ENCODE measurements at regions not wholly inside any gene's neighbourhood (a gene's known extent, or its start where the extent isn't known, plus 50 kb on each side); places are given as distances from the start of the nearest gene placed in this dataset.

- H3K4me1 Mint-ChIP-seq: no peaks in the 10 kb centered on the region
Observed at GRCh38 chr11:116513278-116513823, 259.4 kb downstream of the BUD13 start.

GRCh38 chr11:116512841-116513240 lies 259.9 kb downstream of the BUD13 start:
- H3K36me3 Mint-ChIP-seq (ENCODE audit: low read depth): peaks cover 2% of the 10 kb centered on the region

More at GRCh38 chr11:116513278-116513823, 259.4 kb downstream of the BUD13 start:
- DNase-seq (no peak), ATAC-seq (no peak)
- Mint-ChIP-seq H3K27ac (no peak overlapping the region), H3K4me3 (no peak overlapping the region), H3K27me3 (peaks cover 61% of the 10 kb centered on the region), H3K36me3 (ENCODE audit: low read depth) (peaks cover 2% of the 10 kb centered on the region)
- H3K9me3 ChIP-seq (ENCODE audit: control insufficient read depth, low read length, poor library complexity, severe bottlenecking): no peaks in the 10 kb centered on the region

GRCh38 chr11:116511684-116512083 lies 261.1 kb downstream of the BUD13 start:
- Mint-ChIP-seq H3K4me3 (no peak overlapping the region), H3K27ac (no peak overlapping the region), H3K4me1 (no peaks in the 10 kb centered on the region), H3K36me3 (ENCODE audit: low read depth) (peaks cover 2% of the 10 kb centered on the region), H3K27me3 (peaks cover 60% of the 10 kb centered on the region)
- DNase-seq: no peak
- ATAC-seq: no peak
- no peaks in the 10 kb centered on the region for H3K9me3 ChIP-seq (ENCODE audit: control insufficient read depth, low read length, poor library complexity, severe bottlenecking)

More at GRCh38 chr11:116512841-116513240, 259.9 kb downstream of the BUD13 start:
- DNase-seq (no peak), ATAC-seq (no peak)
- Mint-ChIP-seq H3K27ac (no peak overlapping the region), H3K4me1 (no peaks in the 10 kb centered on the region), H3K27me3 (peaks cover 59% of the 10 kb centered on the region), H3K4me3 (no peak overlapping the region)
- H3K9me3 ChIP-seq (ENCODE audit: control insufficient read depth, low read length, poor library complexity, severe bottlenecking): no peaks in the 10 kb centered on the region

- DNase-seq: no peak
- Mint-ChIP-seq H3K4me1 (no peaks in the 10 kb centered on the region), H3K36me3 (ENCODE audit: low read depth) (peaks cover 4% of the 10 kb centered on the region), H3K27ac (no peak overlapping the region), H3K27me3 (peaks cover 65% of the 10 kb centered on the region), H3K4me3 (no peak overlapping the region)
- no peak for ATAC-seq
- H3K9me3 ChIP-seq (ENCODE audit: control insufficient read depth, low read length, poor library complexity, severe bottlenecking): no peaks in the 10 kb centered on the region
Observed at GRCh38 chr11:116510886-116511650, 261.7 kb downstream of the BUD13 start.

- Mint-ChIP-seq H3K27me3 (peaks cover 69% of the 10 kb centered on the region), H3K36me3 (ENCODE audit: low read depth) (peaks cover 4% of the 10 kb centered on the region), H3K4me3 (no peak overlapping the region), H3K4me1 (no peaks in the 10 kb centered on the region), H3K27ac (no peak overlapping the region)
- DNase-seq: no peak
- H3K9me3 ChIP-seq (ENCODE audit: control insufficient read depth, low read length, poor library complexity, severe bottlenecking): no peaks in the 10 kb centered on the region
- ATAC-seq: no peak
Observed at GRCh38 chr11:116510166-116510565, 262.6 kb downstream of the BUD13 start.

GRCh38 chr11:116509551-116509950 lies 263.2 kb downstream of the BUD13 start:
- Mint-ChIP-seq H3K27me3 (peaks cover 72% of the 10 kb centered on the region), H3K4me1 (no peaks in the 10 kb centered on the region), H3K27ac (peak overlapping the region; percentile 6), H3K4me3 (no peak overlapping the region), H3K36me3 (ENCODE audit: low read depth) (peaks cover 4% of the 10 kb centered on the region)
- H3K9me3 ChIP-seq (ENCODE audit: control insufficient read depth, low read length, poor library complexity, severe bottlenecking): no peaks in the 10 kb centered on the region
- no peak for ATAC-seq
- DNase-seq: no peak

GRCh38 chr11:116507849-116508695 lies 264.7 kb downstream of the BUD13 start:
- Mint-ChIP-seq H3K27ac (no peak overlapping the region), H3K27me3 (peaks cover 78% of the 10 kb centered on the region), H3K4me3 (no peak overlapping the region), H3K36me3 (ENCODE audit: low read depth) (peaks cover 4% of the 10 kb centered on the region), H3K4me1 (no peaks in the 10 kb centered on the region)
- H3K9me3 ChIP-seq (ENCODE audit: control insufficient read depth, low read length, poor library complexity, severe bottlenecking): no peaks in the 10 kb centered on the region
- no peak for DNase-seq
- no peak for ATAC-seq

GRCh38 chr11:116507016-116507415 lies 265.8 kb downstream of the BUD13 start:
- Mint-ChIP-seq H3K27ac (no peak overlapping the region), H3K27me3 (peaks cover 85% of the 10 kb centered on the region), H3K4me3 (no peak overlapping the region), H3K36me3 (ENCODE audit: low read depth) (peaks cover 6% of the 10 kb centered on the region), H3K4me1 (no peaks in the 10 kb centered on the region)
- no peaks in the 10 kb centered on the region for H3K9me3 ChIP-seq (ENCODE audit: control insufficient read depth, low read length, poor library complexity, severe bottlenecking)
- DNase-seq (no peak), ATAC-seq (no peak)

- H3K9me3 ChIP-seq (ENCODE audit: control insufficient read depth, low read length, poor library complexity, severe bottlenecking): no peaks in the 10 kb centered on the region
- ATAC-seq (no peak), DNase-seq (no peak)
- Mint-ChIP-seq H3K4me1 (no peaks in the 10 kb centered on the region), H3K27ac (no peak overlapping the region), H3K27me3 (peaks cover 92% of the 10 kb centered on the region), H3K36me3 (ENCODE audit: low read depth) (peaks cover 6% of the 10 kb centered on the region), H3K4me3 (no peak overlapping the region)
Observed at GRCh38 chr11:116506263-116506825, 266.4 kb downstream of the BUD13 start.

- no peak overlapping the region for H3K4me3 Mint-ChIP-seq
- H3K36me3 Mint-ChIP-seq (ENCODE audit: low read depth): peaks cover 6% of the 10 kb centered on the region
- no peaks in the 10 kb centered on the region for H3K9me3 ChIP-seq (ENCODE audit: control insufficient read depth, low read length, poor library complexity, severe bottlenecking)
- H3K27me3 Mint-ChIP-seq: peaks cover 94% of the 10 kb centered on the region
- DNase-seq (no peak), ATAC-seq (no peak)
- H3K27ac Mint-ChIP-seq: no peak overlapping the region
- H3K4me1 Mint-ChIP-seq: no peaks in the 10 kb centered on the region
Observed at GRCh38 chr11:116505298-116506262, 267.2 kb downstream of the BUD13 start.

GRCh38 chr11:116504541-116505297 lies 268.1 kb downstream of the BUD13 start:
- no peak overlapping the region for H3K27ac Mint-ChIP-seq
- H3K4me3 Mint-ChIP-seq: no peak overlapping the region
- no peaks in the 10 kb centered on the region for H3K4me1 Mint-ChIP-seq
- H3K27me3 Mint-ChIP-seq: peaks cover 95% of the 10 kb centered on the region
- no peak for DNase-seq
- peaks cover 6% of the 10 kb centered on the region for H3K36me3 Mint-ChIP-seq (ENCODE audit: low read depth)
- no peaks in the 10 kb centered on the region for H3K9me3 ChIP-seq (ENCODE audit: control insufficient read depth, low read length, poor library complexity, severe bottlenecking)
- ATAC-seq: no peak

All from T-helper 17 cell (primary cell).